GM12878 (cell line): ENCODE measurements at regions not wholly inside any gene's neighbourhood (a gene's known extent, or its start where the extent isn't known, plus 50 kb on each side); places are given as distances from the start of the nearest gene placed in this dataset.

Experiments
- ASH2L ChIP-seq: fragments of 300-600, 200-600 bp; sonication (generic); IDR thresholded peaks from 2 replicates; pipeline ENCODE4 v1.6.1; 2017; ENCODE audit warnings: low read depth, mild to moderate bottlenecking, borderline replicate concordance
- BCL3 ChIP-seq: IDR thresholded peaks from 2 replicates; pipeline ENCODE4 v1.6.1; 2011; ENCODE audit warnings: borderline replicate concordance, low read depth, mild to moderate bottlenecking, moderate library complexity, low read length; ENCODE audit not compliant: insufficient read depth, poor library complexity, severe bottlenecking
- CREM ChIP-seq: IDR thresholded peaks from 2 replicates; pipeline ENCODE4 v1.6.1; 2014; ENCODE audit warnings: antibody characterized with exemption, low read depth
- CTCF ChIP-seq, 3 experiments: IDR thresholded peaks in 2 of 3; conservative IDR thresholded peaks in 1 of 3; 2 replicates each; pipeline ENCODE4 v1.5.1; 2011; ENCODE audit warnings: low read depth in 3 of 3, low read length in 3 of 3, mild to moderate bottlenecking in 3 of 3, control low read depth in 2 of 3, moderate library complexity in 2 of 3, inconsistent platforms in 1 of 3, mixed read lengths in 1 of 3; ENCODE audit not compliant: control insufficient read depth in 2 of 3, insufficient read depth in 1 of 3; ENCODE audit errors: extremely low read depth in 1 of 3
- GATAD2B ChIP-seq: fragments of 450-650 bp; conservative IDR thresholded peaks from 2 replicates; pipeline ENCODE4 v1.6.1; 2017; ENCODE audit warnings: low read depth, mild to moderate bottlenecking, moderate library complexity
- HCFC1 ChIP-seq: fragments of 150-350 bp; IDR thresholded peaks from 2 replicates; pipeline ENCODE4 v1.6.1; 2014; ENCODE audit warnings: low read length
- RELA ChIP-seq: fragments of 450-650 bp; IDR thresholded peaks from 2 replicates; pipeline ENCODE4 v1.8.0; 2014; ENCODE audit warnings: borderline replicate concordance; ENCODE audit not compliant: partially characterized antibody
- SPI1 ChIP-seq: IDR thresholded peaks from 2 replicates; pipeline ENCODE4 v1.6.1; 2011; ENCODE audit warnings: low read depth, mild to moderate bottlenecking, low read length, moderate library complexity, borderline replicate concordance; ENCODE audit not compliant: insufficient read depth
- USF2 ChIP-seq: IDR thresholded peaks from 2 replicates; pipeline ENCODE4 v1.6.1; 2011; ENCODE audit warnings: low read depth, low read length, improper control_type of control experiment, borderline replicate concordance

- TF ChIP-seq CREM (no peak), USF2 (no peak), CTCF (IDR thresholded peaks at IDR 0.05 in 2 of 3, conservative IDR thresholded peaks at IDR 0.05 in 1 of 3; ENCODE audit: control insufficient read depth in 2 of 3, extremely low read depth in 1 of 3, insufficient read depth in 1 of 3, low read depth in 3 of 3, low read length in 3 of 3) (no peak), BCL3 (no peak), HCFC1 (no peak), ASH2L (no peak), RELA (no peak), GATAD2B (no peak), SPI1 (no peak)
These were observed 442.0 kb downstream of the BTG1 start for GRCh38 chr12:91703491-91704283.
